Hematopoietic multipotent progenitor cell treated with erythropoietin and hydrocortisone succinate and interleukin-3 and kit ligand, for 15 days (in vitro differentiated cells): ENCODE measurements at regions not wholly inside any gene's neighbourhood (a gene's known extent, or its start where the extent isn't known, plus 50 kb on each side); places are given as distances from the start of the nearest gene placed in this dataset.

Experiments
- DNase-seq: peaks from one replicate; pipeline ENCODE4 v3.0.0-alpha.2; 2015; ENCODE audit warnings: low spot score

- DNase-seq: no peak
Observed at GRCh38 chr13:65034266-65034665, 2195.9 kb downstream of the PCDH9 start.

GRCh38 chr13:65032825-65033224 lies 2197.3 kb downstream of the PCDH9 start:
- no peak for DNase-seq

DNA sequence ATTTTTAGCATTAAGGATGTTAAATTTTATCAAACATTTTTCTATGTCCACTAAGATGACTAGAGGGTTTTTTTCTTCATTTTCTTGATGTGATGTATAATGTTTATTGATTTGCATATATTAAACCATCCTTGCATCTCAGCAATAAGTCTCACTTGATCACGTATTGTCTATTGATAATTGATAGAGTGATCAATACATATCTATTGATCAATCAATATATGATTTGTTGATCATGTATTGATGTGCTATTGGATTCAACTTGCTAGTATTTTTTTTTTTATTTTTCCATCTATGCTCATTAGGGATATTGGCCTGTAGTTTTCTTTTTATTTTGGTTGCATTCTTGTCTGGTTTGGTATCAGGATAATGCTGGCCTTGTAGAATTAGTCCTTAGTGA lies 2202.0 kb downstream of the PCDH9 start:
- DNase-seq: no peak

- DNase-seq: no peak
Observed at GRCh38 chr13:65026505-65026904, 2203.6 kb downstream of the PCDH9 start.

GRCh38 chr13:65011378-65011777 lies 2218.8 kb downstream of the PCDH9 start:
- DNase-seq: no peak

DNA sequence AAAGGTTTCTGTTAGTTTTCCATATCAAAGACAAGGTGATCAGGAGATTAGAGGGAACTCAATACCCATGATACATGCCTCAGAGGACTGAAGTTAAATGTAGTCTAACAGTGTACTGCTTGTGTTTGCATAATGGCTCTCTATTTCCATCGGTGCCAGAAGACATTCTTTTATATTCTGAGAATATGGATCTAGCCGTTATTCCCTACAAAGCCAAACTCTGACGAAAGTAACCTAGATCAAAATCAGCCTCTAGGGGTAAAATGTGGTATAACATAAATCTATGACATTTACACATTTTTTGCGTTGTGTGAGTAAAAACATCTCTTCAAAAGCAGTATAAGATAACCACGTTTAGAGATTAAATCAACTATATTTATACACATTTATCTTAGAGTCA lies 2232.7 kb downstream of the PCDH9 start:
- DNase-seq: no peak

DNA sequence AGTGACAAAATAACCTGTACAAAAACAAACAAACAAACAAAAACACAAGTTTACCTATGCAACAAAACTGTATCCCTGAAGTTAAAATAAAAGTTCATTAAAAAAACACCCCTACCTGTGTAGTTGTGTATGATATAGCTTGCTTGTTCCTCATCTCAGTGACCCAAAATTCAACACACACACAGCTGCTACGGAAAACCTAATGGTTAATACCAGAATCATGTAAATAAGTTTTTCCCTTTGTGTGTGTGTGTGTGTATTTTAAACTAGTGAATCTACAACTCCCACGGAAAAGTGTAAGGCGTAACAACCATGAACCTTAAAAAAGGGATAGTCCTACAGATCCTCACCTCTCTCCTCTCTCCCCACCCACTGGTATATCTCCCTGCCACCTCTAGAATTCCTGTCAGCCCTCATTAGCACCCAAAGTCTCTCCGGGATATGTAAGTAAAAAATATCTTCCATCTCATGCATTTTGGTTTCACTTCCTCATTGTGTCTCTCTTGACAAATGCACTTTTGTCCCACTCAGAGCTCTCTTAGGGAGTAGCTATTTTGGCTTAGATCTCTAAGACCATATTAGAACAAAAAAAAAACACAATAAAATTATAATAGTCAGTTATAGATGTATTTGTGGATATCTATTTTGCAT lies 2236.5 kb downstream of the PCDH9 start:
- no peak for DNase-seq

DNA sequence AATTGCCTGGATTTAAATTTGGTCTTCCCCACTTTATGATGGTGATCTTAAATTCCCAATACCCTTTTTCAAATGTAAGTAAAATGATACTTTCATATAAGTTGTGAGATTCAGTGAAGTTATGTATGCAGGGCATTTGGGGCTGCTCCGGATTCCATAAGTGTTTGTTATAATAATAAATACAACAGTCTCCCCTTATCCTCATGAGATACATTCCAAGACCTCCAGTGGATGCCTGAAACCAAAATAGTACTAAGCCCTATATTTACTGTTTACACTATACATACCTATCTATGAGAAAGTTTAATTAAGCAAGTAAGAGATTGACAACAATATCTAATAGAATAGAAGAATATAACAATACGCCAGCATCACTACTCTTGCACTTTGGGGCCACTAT lies 2237.8 kb downstream of the PCDH9 start:
- DNase-seq: no peak

GRCh38 chr13:64985075-64985474 lies 2245.1 kb downstream of the PCDH9 start:
- DNase-seq: no peak

GRCh38 chr13:64962404-64962803 lies 2267.7 kb downstream of the PCDH9 start:
- DNase-seq: no peak

DNA sequence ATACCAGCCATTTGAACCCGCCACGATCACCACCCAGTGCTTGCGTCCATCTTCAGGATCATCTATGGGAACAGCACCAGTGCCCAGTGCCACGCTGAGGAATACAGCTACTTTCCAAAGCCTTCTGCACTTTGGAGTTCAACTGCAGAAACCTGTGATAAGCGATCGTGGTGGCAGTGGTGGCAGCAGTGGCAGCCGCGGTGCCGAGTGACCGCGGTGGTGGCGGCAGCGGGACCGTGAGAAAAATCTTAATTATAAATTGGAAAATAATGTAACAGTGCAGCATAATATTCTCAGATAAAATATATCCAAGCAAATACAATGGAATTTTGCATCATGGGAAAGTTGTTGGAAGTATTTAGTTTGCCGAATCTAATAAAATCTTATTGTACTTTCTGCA lies 2270.9 kb downstream of the PCDH9 start:
- no peak for DNase-seq

DNA sequence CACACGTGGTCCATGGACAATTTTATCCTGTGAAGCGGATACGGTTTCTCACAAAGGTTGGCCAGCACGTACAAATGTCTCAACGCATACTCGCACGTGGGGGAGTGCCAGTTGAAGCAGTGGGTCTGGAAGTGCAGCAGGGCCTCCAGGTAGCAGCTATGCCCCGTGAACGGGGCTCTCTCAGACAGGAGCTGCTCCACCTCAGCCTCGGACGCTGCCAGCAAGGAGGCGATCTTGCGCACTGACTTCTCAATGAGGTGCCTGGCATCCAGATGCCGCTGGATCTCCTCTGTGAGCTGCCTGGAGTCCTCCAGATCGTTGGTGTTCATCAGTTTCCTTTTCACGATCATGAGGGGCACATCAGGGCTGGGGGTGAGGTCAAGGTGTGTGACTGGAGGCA lies 2272.0 kb downstream of the PCDH9 start:
- DNase-seq: no peak

- no peak for DNase-seq
Observed at GRCh38 chr13:64938660-64939059, 2291.5 kb downstream of the PCDH9 start.

DNA sequence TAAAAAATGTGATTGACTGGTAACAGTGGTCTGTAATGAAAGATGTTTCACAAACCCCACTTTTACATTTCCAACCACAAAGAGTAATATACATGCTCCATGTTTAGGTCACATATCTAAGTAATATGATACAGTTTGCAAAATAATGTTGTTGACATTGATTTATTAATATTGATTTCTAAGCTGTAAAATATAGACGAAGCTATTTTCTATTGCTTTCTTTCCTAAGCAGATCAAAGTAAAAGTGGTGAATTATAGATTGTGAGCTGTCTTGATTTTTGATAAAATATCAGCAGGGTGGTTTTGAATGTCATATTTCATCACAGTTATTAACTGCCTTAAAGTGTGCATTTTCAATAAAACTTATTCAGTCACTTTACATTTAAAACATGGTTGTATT lies 2292.8 kb downstream of the PCDH9 start:
- DNase-seq: no peak

- DNase-seq: no peak
Observed at GRCh38 chr13:64936879-64937278, 2293.3 kb downstream of the PCDH9 start.

DNA sequence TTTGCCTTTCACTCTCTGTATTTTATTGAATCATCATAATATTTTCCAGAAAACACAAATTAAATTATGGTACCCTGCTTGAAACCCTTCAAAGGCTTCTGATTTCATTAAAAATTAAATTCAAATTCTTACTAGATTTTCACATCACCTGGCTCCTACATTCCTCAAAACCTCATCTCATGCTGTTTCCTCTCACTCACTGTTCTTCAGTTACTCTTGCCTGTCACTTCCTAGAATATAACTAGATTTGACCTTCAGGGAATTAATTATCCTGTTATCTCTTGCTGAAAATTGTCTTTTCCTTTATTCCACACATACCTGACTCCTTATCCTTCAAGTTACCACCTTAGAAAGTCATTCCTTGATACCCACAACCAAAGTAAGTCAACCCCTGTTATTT lies 2294.7 kb downstream of the PCDH9 start:
- DNase-seq: no peak

DNA sequence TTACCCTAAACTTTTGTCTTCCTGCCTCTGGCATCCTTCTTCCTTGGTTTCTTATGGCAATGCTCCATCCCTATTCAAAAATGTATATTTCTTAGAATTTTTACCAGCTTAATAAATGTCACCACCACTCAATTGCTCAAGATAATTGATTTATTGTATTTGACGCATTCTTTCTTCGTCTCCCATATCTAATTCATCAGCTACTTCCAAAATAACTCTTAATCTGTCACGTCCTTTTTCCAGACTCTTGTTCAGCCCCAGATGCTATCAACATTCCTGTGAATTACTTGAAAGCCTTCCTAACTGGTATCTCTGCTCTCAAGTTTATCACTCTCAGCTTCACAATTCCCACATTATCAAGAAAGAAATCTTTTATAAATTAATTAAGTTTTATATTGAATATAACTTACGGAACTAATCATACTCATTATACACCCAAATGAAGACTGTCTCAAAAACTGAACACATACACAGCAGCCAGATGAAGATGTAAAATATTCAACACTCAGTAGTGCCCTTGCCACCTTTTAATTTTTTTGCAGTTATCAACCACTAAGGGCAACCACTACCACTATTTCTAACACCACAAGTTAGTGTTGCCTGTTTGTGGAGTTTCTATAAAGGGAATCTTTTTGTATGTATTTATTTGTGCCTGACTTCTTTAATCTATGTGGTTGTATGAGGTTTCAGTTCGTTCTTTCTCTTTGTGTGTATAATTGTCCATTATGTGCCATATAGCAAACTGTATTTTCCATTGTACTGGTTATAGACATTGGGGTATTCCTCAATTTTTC lies 2295.4 kb downstream of the PCDH9 start:
- DNase-seq: no peak

- DNase-seq: no peak
Observed at GRCh38 chr13:64930636-64931035, 2299.5 kb downstream of the PCDH9 start.

DNA sequence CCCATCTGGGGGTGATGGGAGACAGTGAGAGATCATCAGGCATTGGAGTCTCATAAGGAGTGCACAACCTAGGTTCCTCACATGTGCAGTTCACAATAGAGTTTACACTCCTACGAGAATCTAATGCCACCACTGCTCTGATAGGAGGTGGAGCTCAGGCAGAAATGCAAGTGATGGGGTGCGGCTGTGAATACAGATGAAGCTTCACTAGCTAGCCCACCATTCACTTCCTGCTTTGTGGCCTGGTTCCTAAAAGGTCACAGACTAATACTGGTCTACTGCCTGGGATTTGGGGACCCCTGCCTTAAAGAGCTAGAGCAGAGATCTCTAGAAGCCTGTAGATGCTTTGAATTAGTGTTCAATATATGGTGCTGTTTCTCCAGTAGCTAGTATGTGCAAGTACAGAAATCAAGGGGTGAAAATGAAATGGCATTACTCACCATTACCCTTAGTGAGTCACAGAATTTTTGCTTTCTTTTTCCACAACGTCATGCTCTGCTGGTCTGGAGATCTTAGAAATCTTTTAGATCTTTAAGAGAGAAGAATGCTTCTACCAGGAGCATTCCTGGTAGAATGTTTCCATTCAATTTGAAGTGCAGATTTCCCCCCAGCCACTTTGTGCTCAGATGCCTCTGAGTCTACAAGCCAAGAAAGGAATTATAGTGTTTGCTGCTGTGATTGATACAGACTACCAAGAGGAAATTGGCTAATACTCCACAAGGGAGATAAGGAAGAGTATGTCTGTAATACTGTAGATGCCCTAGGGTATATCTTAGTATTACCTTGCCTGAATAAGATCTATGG lies 2301.2 kb downstream of the PCDH9 start:
- no peak for DNase-seq

- no peak for DNase-seq
Observed at GRCh38 chr13:64925727-64926126, 2304.4 kb downstream of the PCDH9 start.

GRCh38 chr13:64925284-64925683 lies 2304.9 kb downstream of the PCDH9 start:
- DNase-seq: no peak

- DNase-seq: no peak
Observed at GRCh38 chr13:64924401-64924800, 2305.7 kb downstream of the PCDH9 start.

GRCh38 chr13:64917566-64917965 lies 2312.6 kb downstream of the PCDH9 start:
- no peak for DNase-seq
